Colonic mucosa (tissue), 4 donors: ENCODE measurements at regions not wholly inside any gene's neighbourhood (a gene's known extent, or its start where the extent isn't known, plus 50 kb on each side); places are given as distances from the start of the nearest gene placed in this dataset.

Experiments
- DNase-seq: peaks from one replicate; pipeline ENCODE4 v3.0.0-alpha.2; 2020
- H3K27ac ChIP-seq: fragments of 200-600 bp; one replicate; pipeline ENCODE4 v1.8.0; 2021
- H3K27me3 ChIP-seq: fragments of 200-600 bp; one replicate; pipeline ENCODE4 v1.8.0; 2021
- H3K36me3 ChIP-seq: fragments of 200-600 bp; one replicate; pipeline ENCODE4 v1.8.0; 2021
- H3K4me1 ChIP-seq: fragments of 200-600 bp; one replicate; pipeline ENCODE4 v1.8.0; 2021; ENCODE audit warnings: mild to moderate bottlenecking
- H3K4me3 ChIP-seq: fragments of 200-600 bp; one replicate; pipeline ENCODE4 v1.8.0; 2021
- H3K9ac ChIP-seq, 2 donors: one replicate each; pipeline ENCODE4 v1.7.0; 2013; ENCODE audit warnings: control low read depth in 2 of 2, low read depth in 2 of 2, low read length in 2 of 2
- H3K9me3 ChIP-seq: fragments of 200-600 bp; one replicate; pipeline ENCODE4 v1.8.0; 2021
- CTCF ChIP-seq: fragments of 200-600 bp; IDR thresholded peaks from one replicate; pipeline ENCODE4 v1.8.0; 2022; ENCODE audit warnings: antibody characterized with exemption, mild to moderate bottlenecking
- intact Hi-C: fragments of 100-400 bp; cut with DNase I; formaldehyde crosslinking; loops from one replicate; pipeline ENCODE4 v1.14.1; 2022
- donor health status: healthy.
- donor health status: DM: no; HTN: no; CAD: no.
- donor health status: DM: no; HTN: no; CAD: no.

- H3K36me3 ChIP-seq, result no peaks in the 10 kb centered on the region
- no peaks in the 10 kb centered on the region for H3K9me3 ChIP-seq
- H3K9ac ChIP-seq, result no peak overlapping the region
- no peak for DNase-seq
- no peak overlapping the region for H3K4me3 ChIP-seq
- no peaks in the 10 kb centered on the region for H3K27me3 ChIP-seq
- no peak for TF ChIP-seq CTCF
- intact Hi-C loops, result no loop called here
- H3K4me1 ChIP-seq, result no peaks in the 10 kb centered on the region
- no peak overlapping the region for H3K27ac ChIP-seq
These were observed 350.2 kb downstream of the CYRIA start for GRCh38 chr2:16315458-16315835.

GRCh38 chr2:16314691-16315457 is 350.8 kb downstream of the CYRIA start:
- no peak for TF ChIP-seq CTCF
- no peaks in the 10 kb centered on the region for H3K27me3 ChIP-seq
- no peak overlapping the region for H3K4me3 ChIP-seq
- no peak overlapping the region for H3K27ac ChIP-seq
- DNase-seq, result no peak
- H3K36me3 ChIP-seq, result no peaks in the 10 kb centered on the region
- H3K4me1 ChIP-seq, result no peaks in the 10 kb centered on the region
- no peak overlapping the region for H3K9ac ChIP-seq
- intact Hi-C loops, result no loop called here
- no peaks in the 10 kb centered on the region for H3K9me3 ChIP-seq

GRCh38 chr2:16314001-16314400 is 351.6 kb downstream of the CYRIA start:
- no peak for DNase-seq
- H3K9me3 ChIP-seq, result no peaks in the 10 kb centered on the region
- H3K9ac ChIP-seq, result no peak overlapping the region
- TF ChIP-seq CTCF, result no peak
- H3K27ac ChIP-seq, result no peak overlapping the region
- no peaks in the 10 kb centered on the region for H3K27me3 ChIP-seq
- H3K4me3 ChIP-seq, result no peak overlapping the region
- H3K36me3 ChIP-seq, result no peaks in the 10 kb centered on the region
- H3K4me1 ChIP-seq, result no peaks in the 10 kb centered on the region
- intact Hi-C loops, result no loop called here

- H3K4me1 ChIP-seq, result no peaks in the 10 kb centered on the region
- no peak for TF ChIP-seq CTCF
- no peaks in the 10 kb centered on the region for H3K27me3 ChIP-seq
- no peak overlapping the region for H3K9ac ChIP-seq
- intact Hi-C loops, result no loop called here
- H3K27ac ChIP-seq, result no peak overlapping the region
- H3K4me3 ChIP-seq, result no peak overlapping the region
- H3K9me3 ChIP-seq, result no peaks in the 10 kb centered on the region
- H3K36me3 ChIP-seq, result no peaks in the 10 kb centered on the region
- no peak for DNase-seq
These were observed 352.2 kb downstream of the CYRIA start for GRCh38 chr2:16313235-16313975.

GRCh38 chr2:16312771-16313170 is 352.9 kb downstream of the CYRIA start:
- H3K27me3 ChIP-seq, result no peaks in the 10 kb centered on the region
- DNase-seq, result no peak
- intact Hi-C loops, result no loop called here
- H3K4me1 ChIP-seq, result no peaks in the 10 kb centered on the region
- H3K27ac ChIP-seq, result no peak overlapping the region
- TF ChIP-seq CTCF, result no peak
- no peak overlapping the region for H3K9ac ChIP-seq
- no peak overlapping the region for H3K4me3 ChIP-seq
- no peaks in the 10 kb centered on the region for H3K36me3 ChIP-seq
- no peaks in the 10 kb centered on the region for H3K9me3 ChIP-seq
